GM19099 (cell line): ENCODE measurements at regions not wholly inside any gene's neighbourhood (a gene's known extent, or its start where the extent isn't known, plus 50 kb on each side); places are given as distances from the start of the nearest gene placed in this dataset.

Experiments
- POLR2A ChIP-seq: IDR thresholded peaks from 3 replicates; pipeline ENCODE4 v1.6.1; 2011; ENCODE audit warnings: low read depth; ENCODE audit not compliant: insufficient read length; ENCODE audit errors: extremely low read depth

DNA sequence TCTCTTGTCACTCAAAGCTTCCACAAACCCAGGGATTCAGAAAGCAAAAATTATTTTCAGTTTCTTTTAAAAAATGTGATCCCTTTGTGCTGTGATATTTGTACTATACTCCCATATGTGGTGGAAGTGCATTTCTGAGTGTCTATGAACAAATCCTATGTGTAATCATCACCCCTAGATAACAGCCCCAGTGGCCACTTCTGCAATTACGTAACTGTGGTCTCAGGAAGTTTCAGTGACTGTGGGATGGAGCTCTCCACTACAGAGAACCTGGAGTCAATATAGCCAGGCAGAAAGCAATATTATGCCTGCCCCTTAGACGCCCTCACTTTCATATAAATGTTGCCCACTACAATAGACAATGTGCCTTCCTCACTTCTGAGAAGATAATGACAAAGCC, 1101.7 kb upstream of the GHITM start:
- no peak for TF ChIP-seq POLR2A

DNA sequence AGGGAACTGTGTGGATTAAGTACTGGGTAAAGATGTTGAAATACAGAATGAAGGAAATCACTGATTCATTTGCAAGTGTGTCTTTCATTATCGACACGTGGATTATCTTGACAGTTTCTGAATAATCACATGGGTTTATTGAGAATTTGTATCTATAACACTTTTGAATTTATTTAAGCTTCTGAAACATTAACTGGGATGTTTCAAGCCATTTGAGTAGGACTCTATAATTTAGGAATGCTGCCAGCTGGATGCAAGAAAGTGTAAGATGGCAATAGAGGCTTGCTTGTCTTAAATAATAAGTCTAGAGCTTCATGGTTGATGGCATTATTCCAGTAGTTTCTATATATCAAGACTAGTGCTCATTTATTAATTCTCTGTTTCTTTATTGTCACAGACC, 1100.7 kb upstream of the GHITM start:
- TF ChIP-seq POLR2A: no peak

DNA sequence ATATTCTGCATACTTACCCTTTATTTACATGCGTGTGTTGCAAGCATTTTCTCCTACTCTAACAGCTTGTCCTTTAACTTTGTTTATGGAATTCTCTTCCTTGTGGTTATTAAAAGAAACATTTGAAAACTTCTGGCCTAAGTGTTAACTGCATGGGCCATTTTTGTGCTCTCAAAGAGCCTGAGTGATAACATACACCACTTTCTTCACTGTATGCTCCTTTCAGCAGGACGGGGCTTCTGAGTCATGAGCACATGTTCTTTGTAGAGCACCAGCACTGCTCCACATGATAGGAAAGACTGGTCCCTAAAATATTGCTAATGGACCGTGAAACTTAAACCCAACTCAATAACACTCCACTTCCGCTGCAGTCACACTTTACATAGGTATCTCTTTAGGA, 1093.6 kb upstream of the GHITM start:
- no peak for TF ChIP-seq POLR2A

DNA sequence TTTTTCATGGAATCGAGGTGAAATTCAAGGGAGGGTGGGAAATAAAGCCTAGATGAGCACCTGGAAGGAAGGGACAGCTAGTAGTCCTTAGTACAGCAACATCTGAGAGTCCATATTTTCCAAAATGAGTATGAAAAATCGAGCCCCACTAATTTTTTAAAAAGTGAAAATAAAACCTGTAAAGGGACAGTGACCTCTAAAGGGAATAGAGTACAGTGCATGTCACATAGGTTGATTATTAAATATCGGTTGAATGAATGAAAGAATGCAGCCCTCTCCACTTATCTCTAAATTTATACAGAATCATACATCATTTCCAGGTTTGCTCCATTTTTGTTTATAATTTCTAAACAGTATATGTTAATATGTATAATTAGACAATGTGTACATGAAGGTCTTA, 1088.5 kb upstream of the GHITM start:
- no peak for TF ChIP-seq POLR2A

DNA sequence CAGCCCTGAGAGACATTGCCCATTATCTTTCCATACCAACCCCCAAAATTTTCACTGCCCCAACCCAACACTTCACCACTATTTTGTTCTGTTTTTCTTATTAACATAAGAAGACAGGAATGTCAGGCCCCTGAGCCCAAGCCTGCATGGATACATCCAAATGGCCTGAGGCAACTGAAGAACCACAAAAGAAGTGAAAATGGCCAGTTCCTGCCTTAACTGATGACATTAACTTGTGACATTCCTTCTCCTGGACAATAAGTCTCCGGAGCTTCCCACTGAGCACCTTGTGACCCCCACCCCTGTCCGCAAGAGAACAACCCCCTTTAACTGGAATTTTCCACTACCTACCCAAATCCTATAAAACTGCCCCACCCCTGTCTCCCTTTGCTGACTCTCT, 1076.4 kb upstream of the GHITM start:
- no peak for TF ChIP-seq POLR2A

DNA sequence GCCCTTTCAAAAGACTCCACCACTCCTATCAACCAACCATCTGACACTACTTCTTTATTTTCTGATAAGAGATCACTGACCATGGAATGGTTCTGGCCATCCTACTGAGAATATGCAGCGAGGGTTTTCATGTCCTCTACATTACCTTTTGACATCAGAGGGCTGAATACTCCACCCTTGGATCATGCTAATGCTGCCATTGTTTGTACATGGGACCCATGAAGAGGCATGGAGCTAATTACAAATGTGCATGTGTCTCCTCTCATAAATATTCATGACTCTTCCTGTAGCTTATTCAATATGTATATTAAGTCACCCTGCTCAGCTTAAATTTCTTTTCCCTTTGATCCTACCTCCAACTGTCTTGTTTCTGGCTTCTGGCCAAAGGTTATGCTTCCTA, 1065.8 kb upstream of the GHITM start:
- TF ChIP-seq POLR2A: no peak

DNA sequence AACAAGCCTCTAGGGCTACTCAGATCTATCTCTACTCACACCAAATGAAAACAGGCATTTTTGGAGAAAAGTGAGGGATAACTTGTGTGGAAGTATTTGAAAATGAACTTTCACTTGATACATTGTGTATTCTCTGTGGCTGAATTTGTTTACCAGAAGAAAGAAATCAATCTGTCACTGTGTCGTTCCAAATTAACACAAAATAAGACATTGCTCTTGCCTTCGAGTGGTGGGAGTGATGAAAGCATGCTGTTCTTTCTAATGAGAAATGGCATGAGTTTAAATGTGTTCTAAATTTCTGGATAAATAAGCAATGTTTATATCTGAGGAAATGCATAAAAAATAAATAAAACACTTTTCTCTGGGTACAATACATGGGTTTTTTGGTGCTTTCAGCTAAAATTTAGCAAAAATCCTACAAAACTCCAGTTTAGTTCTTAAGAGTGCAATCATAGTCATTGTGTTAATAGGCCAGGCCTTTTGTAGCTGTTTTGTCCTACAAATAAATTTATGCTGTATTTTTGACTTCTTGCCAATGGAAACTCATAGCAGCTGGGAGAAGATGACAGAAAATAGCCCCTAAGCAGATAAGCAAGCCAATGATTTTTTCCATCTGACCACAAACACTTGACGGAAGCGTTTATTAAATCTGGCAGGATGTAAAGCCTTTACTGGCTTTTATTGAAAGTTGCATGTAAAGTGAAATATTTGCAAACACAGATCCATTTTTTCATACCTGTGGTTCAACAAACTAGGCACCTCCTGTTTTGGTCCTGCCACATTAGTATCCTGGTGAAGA, 1064.1 kb upstream of the GHITM start:
- TF ChIP-seq POLR2A: no peak

DNA sequence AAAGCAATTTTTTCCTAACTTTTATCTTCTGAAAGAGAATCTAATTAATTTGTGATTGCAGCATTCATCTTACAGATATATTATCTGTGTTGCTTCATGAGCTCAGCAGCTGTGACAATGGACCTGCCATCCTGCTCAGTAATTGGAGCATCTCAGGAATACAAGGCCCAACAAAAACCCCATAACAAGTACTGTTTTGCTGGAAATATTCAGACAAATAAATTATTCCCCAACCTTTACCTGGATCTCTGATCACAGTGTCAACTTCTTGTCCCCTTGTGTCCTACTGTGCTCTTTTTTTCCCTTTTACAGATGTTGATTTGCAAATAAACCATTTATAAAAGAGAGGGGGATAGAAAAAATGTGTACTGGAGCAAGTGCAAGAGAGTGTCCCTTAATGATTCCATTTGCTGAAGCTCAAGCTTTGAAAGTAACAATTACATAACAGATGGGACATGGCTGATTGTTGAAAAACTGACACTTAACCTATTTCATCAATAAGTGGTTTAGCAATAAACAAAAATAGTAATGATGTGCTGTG, 1063.4 kb upstream of the GHITM start:
- TF ChIP-seq POLR2A: no peak

DNA sequence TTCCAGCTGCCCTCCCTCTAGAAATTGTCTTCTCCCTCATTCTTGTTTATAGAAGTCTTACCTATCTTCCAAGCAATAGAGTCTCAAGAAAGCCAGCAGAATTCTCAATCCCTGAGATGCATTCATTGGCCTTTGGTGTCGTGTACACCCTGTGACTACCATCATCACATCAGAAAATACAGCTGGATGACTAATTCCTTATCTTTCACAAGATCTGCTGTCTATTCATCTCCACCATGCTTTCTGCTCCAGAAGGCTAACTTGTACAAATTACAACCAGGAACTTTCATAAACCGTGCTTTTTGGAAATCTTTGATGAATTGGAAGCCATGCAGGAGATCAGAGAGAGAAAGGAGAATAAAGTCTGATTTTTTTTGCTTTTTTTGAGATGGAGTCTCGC, 1062.9 kb upstream of the GHITM start:
- TF ChIP-seq POLR2A: no peak

DNA sequence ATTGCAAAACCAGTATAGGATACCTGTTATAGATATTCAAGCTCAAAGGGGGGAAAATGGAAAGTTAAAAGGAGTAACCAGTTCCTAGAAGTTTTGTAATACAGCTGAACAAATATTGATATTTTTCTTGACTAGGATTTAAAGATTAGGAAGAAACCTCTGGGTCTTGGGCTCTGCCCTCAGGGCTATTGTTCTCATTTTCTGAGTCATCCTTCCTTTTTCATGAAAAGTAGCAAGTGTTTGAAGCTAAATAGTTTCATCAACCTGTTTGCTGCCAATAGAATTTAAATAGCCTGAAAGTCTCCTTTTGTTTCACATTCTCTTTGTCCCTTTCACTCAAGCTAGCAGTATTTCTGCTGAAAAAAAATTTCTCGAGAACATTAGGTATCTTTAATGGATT, 1061.1 kb upstream of the GHITM start:
- TF ChIP-seq POLR2A: no peak

DNA sequence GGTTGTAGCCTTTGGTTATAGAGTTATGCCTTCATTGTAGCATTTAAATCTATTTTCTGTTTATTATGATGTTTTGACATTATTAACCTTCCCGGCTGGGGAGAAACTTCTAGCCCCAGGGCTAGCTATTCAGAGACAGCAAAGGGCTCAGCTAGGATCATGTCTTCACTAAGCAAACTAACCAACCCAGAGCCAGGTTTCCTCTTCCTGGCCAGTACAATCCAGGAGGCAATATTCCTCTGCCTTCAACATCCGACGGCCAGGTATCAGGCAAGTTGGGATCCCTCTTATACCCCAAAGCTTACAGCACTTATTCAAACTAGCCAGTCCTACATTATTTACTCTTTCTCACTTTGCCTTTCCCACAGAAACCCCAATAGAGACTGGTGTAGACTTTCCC, 1060.7 kb upstream of the GHITM start:
- no peak for TF ChIP-seq POLR2A

DNA sequence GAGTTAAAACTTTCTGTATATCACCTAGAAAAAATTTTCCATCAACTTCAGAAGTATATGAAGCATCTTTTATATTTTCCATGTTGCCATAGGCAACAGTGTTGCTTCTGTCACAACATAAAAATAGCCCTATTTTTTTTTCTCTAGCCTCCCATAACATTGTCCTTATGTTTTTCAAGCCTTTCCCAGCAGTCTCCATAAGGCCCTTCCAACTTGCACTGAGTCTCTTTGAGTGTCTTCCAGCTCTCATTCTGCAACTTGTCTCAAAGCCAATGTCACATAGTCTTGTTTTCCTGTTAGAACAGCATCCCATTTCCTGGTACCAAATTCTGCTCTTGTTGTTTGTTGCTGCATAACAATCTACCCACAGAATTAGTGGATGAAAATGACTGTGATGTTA, 1055.5 kb upstream of the GHITM start:
- TF ChIP-seq POLR2A: no peak

DNA sequence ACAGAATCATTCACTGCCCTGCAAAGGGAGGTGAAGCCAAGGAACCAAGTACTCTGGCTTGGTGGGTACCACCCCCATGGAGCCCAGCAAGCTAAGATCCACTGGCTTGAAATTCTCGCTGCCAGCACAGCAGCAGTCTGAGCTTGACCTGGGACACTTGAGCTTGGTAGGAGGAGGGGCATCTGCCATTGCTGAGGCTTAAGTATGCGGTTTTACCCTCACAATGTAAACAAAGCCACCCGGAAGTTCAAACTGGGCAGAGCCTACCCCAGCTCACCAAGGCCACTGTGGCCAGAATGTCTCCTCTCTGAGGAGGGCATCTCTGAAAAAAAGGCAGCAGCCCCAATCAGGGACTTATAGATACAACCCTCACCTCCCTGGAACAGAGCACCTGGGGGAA, 1050.0 kb upstream of the GHITM start:
- TF ChIP-seq POLR2A: no peak

DNA sequence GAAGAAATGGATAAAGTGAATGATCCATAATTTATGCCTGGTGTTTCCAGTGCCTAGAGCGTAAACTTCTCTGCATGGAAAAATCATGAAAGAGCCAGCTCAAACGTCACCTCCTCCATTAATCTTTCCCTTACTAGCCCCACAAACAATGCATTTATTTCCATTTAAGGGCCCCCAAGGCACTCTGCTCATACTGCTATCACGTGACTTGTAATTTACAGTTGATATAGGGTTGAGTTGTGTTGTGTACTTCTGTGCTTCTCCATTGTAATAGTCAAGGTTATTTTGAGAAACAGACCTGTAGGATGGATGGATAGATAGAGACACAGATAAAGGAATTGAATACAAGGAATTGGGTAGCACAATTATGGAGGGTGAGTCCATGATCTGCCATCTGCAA, 1034.7 kb upstream of the GHITM start:
- no peak for TF ChIP-seq POLR2A

DNA sequence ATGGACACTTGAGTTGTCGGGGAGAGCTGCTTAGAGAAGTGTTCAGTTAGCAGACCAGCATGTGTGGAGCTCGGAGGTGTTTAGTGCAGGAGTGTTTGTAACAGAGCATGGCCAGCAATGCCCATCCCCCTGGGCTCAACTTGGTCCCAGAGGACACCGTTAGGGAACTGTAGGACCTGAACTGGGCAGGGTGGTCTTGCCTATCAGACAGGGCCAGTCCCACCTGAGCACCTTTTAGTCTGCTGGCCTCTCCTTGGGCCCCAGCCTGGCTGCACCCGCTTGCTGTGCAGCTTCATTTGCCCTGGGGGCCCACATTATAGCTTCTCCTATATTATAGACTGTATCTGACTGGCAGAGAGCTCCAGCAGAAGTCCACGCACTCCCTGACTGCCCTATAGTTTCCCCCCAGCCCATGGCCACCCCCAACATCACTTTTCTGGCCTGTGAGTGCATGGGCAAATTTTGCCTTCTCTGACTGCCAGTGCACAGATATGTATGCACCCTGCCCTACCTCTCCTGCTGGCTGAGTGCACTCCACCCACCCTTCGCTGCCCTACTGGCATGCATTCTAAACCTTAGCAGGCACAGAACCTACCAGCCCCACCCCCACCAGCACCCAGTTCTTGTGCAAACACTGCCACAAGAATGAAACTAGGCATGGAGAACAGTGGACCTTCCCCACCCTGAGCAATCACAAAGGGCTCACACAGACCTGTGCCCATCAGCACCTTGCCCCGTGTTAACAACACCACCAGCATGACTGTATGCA, 1030.6 kb upstream of the GHITM start:
- no peak for TF ChIP-seq POLR2A

DNA sequence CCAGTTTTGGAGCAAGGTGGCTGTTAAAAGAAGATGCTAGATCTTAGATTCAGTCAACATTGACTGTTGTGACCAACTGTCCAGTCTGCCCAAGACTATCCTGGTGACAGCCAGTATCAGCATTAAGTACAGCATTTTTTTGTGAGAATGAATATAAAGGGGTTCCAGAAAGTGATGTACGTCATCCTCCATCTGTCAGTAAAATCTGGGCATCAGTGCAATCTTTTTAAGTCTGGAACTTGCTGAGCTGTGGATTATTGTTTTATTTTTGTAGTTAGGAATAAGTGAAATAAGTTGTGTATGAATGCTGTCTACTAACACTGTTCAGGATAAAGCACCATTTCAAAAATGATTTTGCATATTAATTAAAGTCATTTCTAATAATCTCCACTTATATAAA, 1020.0 kb upstream of the GHITM start:
- TF ChIP-seq POLR2A: no peak
